ENCODE measurements at regions not wholly inside any gene's neighbourhood (a gene's known extent, or its start where the extent isn't known, plus 50 kb on each side); places are given as distances from the start of the nearest gene placed in this dataset.
"Not testable (repeated sequence)": the region's sequence is repeated elsewhere in the genome, so short reads cannot be mapped to it uniquely, and the experiment has no call there.

DNA sequence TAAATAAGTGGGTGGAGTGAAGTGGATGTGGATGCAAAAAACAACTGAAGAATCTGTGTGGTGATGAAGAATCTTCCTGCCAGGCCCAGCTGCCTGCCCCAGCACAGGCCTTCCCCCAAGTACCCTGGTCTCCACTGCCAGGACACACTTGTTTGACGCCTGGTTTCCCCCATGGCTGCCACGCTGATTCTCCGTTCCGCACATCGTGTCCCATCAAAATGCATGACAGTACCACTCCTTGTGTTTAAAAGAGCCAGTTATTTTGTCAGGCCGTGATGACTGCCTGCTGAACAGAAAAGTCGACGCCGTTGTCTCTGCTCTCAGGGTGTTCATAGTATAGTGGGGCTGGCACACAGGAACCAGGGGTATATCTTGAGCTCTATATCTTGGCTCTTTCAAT, 50.3 kb upstream of the KYNU start:
- intact Hi-C loops (cut with DNase I): no loop called here
- ATAC-seq (no peak), DNase-seq (ENCODE audit: low spot score) (no peak)

DNA sequence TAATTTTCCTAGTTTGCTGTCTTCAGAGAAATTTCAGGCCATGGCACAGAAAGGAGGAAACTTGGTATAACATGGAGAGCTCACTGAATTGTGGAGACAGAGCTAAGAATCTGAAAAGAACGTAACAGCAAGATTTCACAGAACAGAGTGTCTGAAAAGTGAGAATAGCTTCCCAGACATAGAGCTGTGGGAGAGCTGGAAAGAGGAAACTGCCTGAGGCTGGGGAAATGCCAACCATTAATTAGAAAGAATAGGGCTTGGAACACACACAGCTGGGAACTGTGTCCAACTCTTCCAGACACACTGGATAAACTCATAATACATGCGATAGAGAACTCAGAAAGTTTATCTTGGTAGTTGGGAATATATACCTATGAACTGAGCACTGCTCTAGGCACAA, 51.6 kb upstream of the KYNU start:
- DNase-seq (ENCODE audit: low spot score) (no peak), ATAC-seq (no peak)
- intact Hi-C loops (cut with DNase I): no loop called here

- intact Hi-C loops (cut with DNase I): no loop called here
- no peak for ATAC-seq
- DNase-seq (ENCODE audit: low spot score): no peak
These were observed 52.7 kb upstream of the KYNU start for GRCh38 chr2:142824756-142825155.

GRCh38 chr2:142822190-142822589, 55.3 kb upstream of the KYNU start:
- ATAC-seq (no peak), DNase-seq (ENCODE audit: low spot score) (no peak)
- intact Hi-C loops (cut with DNase I): no loop called here

DNA sequence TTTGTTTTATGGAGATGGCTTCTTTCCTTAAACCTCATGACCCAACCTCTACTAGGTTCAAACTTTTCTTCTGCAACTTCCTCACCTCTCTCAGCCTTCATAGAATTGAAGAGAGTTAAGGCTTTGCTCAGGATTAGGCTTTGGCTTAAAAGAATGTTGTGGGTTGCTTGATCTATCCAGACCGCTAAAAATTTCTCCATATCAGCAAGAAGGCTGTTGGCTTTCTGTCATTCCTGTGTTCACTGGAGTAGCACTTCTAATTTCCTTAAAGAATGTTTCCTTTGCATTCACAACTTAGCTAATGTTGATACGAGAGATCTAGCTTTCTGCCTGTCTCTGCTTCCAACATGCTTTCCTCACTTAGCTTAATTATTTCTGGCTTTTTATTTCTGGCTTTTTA, 58.1 kb upstream of the KYNU start:
- ATAC-seq (no peak), DNase-seq (ENCODE audit: low spot score) (no peak)
- intact Hi-C loops (cut with DNase I): no loop called here

DNA sequence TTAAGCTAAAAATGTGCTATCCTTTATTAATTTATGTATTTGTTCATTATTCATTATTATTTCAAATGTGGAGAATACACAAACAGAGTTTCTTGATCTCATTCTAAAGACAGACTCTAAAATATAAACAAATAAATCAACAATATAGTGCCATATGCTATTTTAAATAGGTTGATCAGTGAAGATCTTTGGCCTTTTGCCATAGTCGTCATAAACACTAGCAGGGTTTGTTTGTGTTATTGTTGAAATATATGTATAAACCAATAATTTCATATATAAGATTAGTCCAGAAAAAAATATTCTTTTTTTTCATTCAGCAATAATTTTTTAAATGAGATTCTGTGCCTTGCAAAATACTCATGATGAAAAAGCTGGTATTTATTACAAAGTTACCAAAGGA, 62.1 kb upstream of the KYNU start:
- DNase-seq (ENCODE audit: low spot score) (no peak), ATAC-seq (no peak)
- intact Hi-C loops (cut with DNase I): no loop called here

GRCh38 chr2:142813830-142814829, 63.3 kb upstream of the KYNU start:
- DNase-seq (ENCODE audit: low spot score): no peak
- intact Hi-C loops (cut with DNase I): no loop called here
- no peak for ATAC-seq

DNA sequence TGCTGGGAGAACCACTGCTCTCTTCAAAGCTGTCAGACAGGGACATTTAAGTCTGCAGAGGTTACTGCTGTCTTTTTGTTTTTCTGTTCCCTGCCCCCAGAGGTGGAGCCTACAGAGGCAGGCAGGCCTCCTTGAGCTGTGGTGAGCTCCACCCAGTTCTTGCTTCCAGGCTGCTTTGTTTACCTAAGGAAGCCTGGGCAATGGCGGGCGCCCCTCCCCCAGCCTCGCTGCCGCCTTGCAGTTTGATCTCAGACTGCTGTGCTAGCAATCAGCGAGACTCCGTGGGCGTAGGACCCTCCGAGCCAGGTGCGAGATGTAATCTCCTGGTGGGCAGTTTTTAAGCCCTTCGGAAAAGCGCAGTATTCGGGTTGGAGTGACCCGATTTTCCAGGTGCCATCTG, 65.8 kb upstream of the KYNU start:
- DNase-seq (ENCODE audit: low spot score): not testable (repeated sequence)

DNA sequence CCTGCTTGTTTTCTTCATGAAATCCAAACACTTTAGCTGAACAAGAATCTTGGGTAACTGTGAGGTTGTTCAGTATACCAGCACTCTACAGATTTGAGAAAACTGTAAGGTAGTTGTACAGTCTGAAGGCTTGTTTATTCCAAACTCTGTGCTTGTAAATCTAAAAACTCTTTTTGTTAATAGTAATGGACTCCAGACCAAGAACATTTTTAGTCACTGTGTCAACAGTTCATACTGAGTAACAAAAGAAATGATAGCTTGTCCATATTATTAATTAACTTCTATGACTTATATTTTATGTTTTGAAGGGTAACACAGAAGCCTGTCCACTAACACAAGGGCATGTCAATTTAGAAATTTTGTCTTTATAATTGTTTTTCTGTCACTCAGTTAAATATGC, 72.2 kb upstream of the KYNU start:
- DNase-seq (ENCODE audit: low spot score) (no peak), ATAC-seq (no peak)
- intact Hi-C loops (cut with DNase I): no loop called here

More for the DNA sequence above, 65.8 kb upstream of the KYNU start:
- intact Hi-C loops (cut with DNase I); ATAC-seq: not testable (repeated sequence)

DNA sequence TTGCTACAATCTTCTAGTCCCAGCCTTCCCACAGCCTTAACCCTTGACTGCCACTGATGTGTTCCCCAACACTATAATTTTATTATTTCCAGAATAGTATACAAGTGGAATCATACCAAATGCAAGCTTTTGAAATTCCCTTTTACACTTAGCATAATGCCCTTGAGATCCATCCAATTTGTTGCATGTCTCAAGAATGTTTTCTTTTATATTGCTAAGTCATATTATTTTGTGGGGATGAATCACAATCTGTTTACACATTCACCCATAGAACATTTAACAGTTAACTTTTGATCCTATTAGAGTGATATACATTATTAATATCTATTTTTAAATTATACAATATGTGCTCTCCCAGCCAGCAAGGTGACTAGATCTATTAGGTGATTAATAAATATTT, 74.3 kb upstream of the KYNU start:
- ATAC-seq (no peak), DNase-seq (ENCODE audit: low spot score) (no peak)
- intact Hi-C loops (cut with DNase I): no loop called here

DNA sequence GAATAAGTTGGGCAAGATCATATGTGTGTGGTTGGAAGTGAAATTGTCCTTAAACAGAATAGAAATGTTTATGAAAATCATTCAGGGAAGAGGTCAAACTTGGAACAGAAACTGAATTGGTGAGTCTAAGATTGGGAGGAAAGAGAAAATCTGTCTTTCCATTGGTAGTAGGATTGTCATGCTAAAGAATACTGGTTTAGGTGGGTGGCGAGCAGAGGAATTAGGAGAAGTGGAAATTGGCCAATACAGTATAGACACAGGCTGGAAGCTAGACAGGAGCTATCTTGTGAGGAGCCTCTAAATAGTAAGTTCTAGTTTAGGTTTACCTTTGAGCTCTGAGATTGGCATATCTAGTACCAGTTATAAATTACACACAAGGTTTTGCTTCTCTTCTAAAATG, 80.9 kb upstream of the KYNU start:
- DNase-seq (ENCODE audit: low spot score): no peak
- intact Hi-C loops (cut with DNase I): no loop called here
- ATAC-seq: no peak

DNA sequence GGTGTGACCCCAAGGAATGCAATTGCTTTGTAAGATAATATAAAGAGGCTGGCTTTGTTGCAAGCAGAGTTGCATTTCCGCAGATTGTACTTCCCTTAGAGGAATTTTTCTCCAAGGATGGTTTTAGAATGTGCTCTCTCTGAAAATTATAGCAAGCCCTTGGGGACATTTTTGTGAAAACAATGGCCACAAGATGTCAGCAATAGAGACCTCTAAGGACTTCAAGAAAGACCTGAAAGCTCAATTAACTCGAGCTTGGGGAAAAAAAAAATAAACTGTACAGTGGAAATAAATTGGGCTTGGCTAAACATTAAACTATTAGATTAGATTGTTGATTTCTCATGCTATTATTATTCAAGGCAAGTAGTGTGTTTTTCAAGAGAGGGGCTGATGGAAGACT, 81.3 kb upstream of the KYNU start:
- intact Hi-C loops (cut with DNase I): no loop called here
- DNase-seq (ENCODE audit: low spot score): no peak
- ATAC-seq: no peak

GRCh38 chr2:142794850-142795249, 82.6 kb upstream of the KYNU start:
- intact Hi-C loops (cut with DNase I): no loop called here
- no peak for DNase-seq (ENCODE audit: low spot score)
- no peak for ATAC-seq

DNA sequence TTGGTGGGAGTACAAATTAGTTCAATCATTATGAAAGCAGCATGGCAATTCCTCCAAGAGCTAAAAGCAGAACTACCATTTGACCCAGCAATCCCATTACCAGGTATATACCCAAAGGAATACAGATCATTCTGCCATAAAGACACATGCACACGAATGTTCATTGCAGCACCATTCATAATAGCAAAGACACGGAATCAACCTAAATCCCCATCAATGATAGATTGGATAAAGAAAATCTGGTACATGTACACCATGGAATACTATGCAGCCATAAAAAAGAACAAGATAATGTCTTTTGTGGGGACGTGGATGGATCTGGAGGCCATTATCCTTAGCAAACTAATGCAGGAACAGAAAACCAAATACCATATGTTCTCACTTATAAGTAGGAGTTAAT, 85.1 kb upstream of the KYNU start:
- DNase-seq (ENCODE audit: low spot score); ATAC-seq; intact Hi-C loops (cut with DNase I): not testable (repeated sequence)

DNA sequence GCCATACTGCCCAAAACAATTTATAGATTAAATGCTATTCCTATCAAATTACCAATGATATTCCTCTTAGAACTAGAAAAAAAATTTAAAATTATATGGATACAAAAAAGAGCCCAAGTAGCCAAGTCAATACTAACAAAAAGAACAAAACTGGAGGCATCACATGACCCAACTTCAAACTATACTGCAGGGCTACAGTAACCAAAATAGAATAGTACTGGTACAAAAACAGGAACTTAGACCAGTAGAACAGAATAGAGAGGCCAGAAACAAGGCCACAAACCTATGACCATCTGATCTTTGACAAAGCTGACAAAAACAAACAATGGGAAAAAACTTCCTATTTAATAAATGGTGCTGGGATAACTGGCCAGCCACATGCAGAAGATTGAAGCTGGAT, 86.1 kb upstream of the KYNU start:
- intact Hi-C loops (cut with DNase I): no loop called here
- no peak for ATAC-seq
- no peak for DNase-seq (ENCODE audit: low spot score)

GRCh38 chr2:142786918-142787702, 90.4 kb upstream of the KYNU start:
- intact Hi-C loops (cut with DNase I): no loop called here
- ATAC-seq: no peak
- DNase-seq (ENCODE audit: low spot score): no peak

- intact Hi-C loops (cut with DNase I): no loop called here
- DNase-seq (ENCODE audit: low spot score) (no peak), ATAC-seq (no peak)
These were observed 94.5 kb upstream of the KYNU start for GRCh38 chr2:142782942-142783443.

DNA sequence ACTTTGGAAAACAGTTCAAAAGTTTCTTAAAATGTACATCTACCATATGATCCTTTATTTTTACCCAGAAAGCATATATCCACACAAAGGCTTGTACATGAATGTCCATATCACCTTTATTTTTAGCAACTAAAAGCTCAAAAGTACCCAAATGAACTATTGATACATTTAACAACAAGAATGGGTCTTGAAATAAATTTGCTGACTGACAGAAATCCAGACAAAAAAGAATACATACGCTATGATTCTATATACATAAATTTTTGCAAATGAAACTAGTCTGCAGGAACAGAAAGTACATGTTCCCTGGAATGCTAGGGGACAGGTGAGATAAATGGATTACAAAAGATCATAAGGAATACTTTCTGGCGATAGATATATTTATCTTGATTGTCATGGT, 96.3 kb upstream of the KYNU start:
- ATAC-seq: no peak
- intact Hi-C loops (cut with DNase I): no loop called here

GRCh38 chr2:142778289-142778688, 99.2 kb upstream of the KYNU start:
- ATAC-seq: no peak

More for the DNA sequence above, 96.3 kb upstream of the KYNU start:
- DNase-seq (ENCODE audit: low spot score): no peak

DNA sequence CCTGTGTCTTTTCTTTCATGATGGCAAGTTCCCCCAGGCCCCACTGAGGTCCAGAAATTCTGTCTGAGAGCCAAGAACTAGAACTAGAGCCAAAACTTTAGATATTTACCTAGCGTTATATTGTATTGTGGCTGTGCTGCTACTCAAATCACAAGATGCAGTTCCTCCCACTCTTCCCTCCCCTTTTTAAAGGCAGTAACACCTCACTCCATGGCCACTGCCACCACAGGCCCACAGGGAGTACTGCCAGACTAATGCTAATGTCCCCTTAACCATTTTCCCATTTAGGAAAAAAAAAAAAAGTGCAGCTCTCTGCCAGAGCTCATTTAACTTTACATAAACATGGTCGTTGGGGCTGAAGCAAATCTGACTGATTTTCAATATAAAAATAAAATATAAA, 99.7 kb upstream of the KYNU start:
- no peak for DNase-seq (ENCODE audit: low spot score)
- ATAC-seq: no peak
- intact Hi-C loops (cut with DNase I): no loop called here

More at GRCh38 chr2:142778289-142778688, 99.2 kb upstream of the KYNU start:
- intact Hi-C loops (cut with DNase I): no loop called here
- no peak for DNase-seq (ENCODE audit: low spot score)

Measured in sciatic nerve (tissue), 2 donors.